ENCODE measurements at regions not wholly inside any gene's neighbourhood (a gene's known extent, or its start where the extent isn't known, plus 50 kb on each side); places are given as distances from the start of the nearest gene placed in this dataset.
"Not testable (repeated sequence)": the region's sequence is repeated elsewhere in the genome, so short reads cannot be mapped to it uniquely, and the experiment has no call there.

GRCh38 chrX:150273575-150274294 is 89.4 kb upstream of the MAMLD1 start:
- H3K4me3 Mint-ChIP-seq; intact Hi-C loops (cut with micrococcal nuclease); H3K9me3 Mint-ChIP-seq; H3K27me3 Mint-ChIP-seq (ENCODE audit: low read depth); H3K27ac Mint-ChIP-seq; DNase-seq; H3K36me3 Mint-ChIP-seq (ENCODE audit: low read depth); H3K4me1 Mint-ChIP-seq (ENCODE audit: low read depth); CTCF ChIA-PET: not testable (repeated sequence)

- intact Hi-C loops (cut with micrococcal nuclease), result no loop called here
- Mint-ChIP-seq H3K27me3 (ENCODE audit: low read depth) (no peaks in the 10 kb centered on the region), H3K36me3 (ENCODE audit: low read depth) (no peaks in the 10 kb centered on the region), H3K4me1 (ENCODE audit: low read depth) (no peaks in the 10 kb centered on the region), H3K4me3 (no peak overlapping the region), H3K27ac (no peak overlapping the region), H3K9me3 (no peaks in the 10 kb centered on the region)
- CTCF ChIA-PET, result no interaction called here
- DNase-seq, result no peak
These were observed 80.2 kb upstream of the MAMLD1 start for GRCh38 chrX:150282953-150283352.

GRCh38 chrX:150291014-150291413 is 72.1 kb upstream of the MAMLD1 start:
- no peaks in the 10 kb centered on the region for H3K36me3 Mint-ChIP-seq (ENCODE audit: low read depth)
- no peaks in the 10 kb centered on the region for H3K27me3 Mint-ChIP-seq (ENCODE audit: low read depth)
- CTCF ChIA-PET, result no interaction called here
- H3K27ac Mint-ChIP-seq, result no peak overlapping the region
- no peak for DNase-seq
- intact Hi-C loops (cut with micrococcal nuclease), result no loop called here
- H3K4me1 Mint-ChIP-seq (ENCODE audit: low read depth), result no peaks in the 10 kb centered on the region
- H3K9me3 Mint-ChIP-seq, result no peaks in the 10 kb centered on the region
- no peak overlapping the region for H3K4me3 Mint-ChIP-seq

GRCh38 chrX:150293311-150294013 is 69.7 kb upstream of the MAMLD1 start:
- Mint-ChIP-seq H3K27me3 (ENCODE audit: low read depth) (no peaks in the 10 kb centered on the region), H3K27ac (no peak overlapping the region), H3K4me1 (ENCODE audit: low read depth) (no peaks in the 10 kb centered on the region), H3K36me3 (ENCODE audit: low read depth) (no peaks in the 10 kb centered on the region), H3K4me3 (no peak overlapping the region), H3K9me3 (no peaks in the 10 kb centered on the region)
- CTCF ChIA-PET, result no interaction called here
- intact Hi-C loops (cut with micrococcal nuclease), result no loop called here
- no peak for DNase-seq

- no peak overlapping the region for H3K4me3 Mint-ChIP-seq
These were observed 64.1 kb upstream of the MAMLD1 start for GRCh38 chrX:150298841-150299551.

GRCh38 chrX:150299579-150299978 is 63.5 kb upstream of the MAMLD1 start:
- H3K27me3 Mint-ChIP-seq (ENCODE audit: low read depth), result no peaks in the 10 kb centered on the region

More at GRCh38 chrX:150298841-150299551, 64.1 kb upstream of the MAMLD1 start:
- H3K4me1 Mint-ChIP-seq (ENCODE audit: low read depth), result no peaks in the 10 kb centered on the region
- H3K36me3 Mint-ChIP-seq (ENCODE audit: low read depth), result no peaks in the 10 kb centered on the region
- CTCF ChIA-PET, result no interaction called here
- no peak overlapping the region for H3K27ac Mint-ChIP-seq
- DNase-seq, result no peak
- intact Hi-C loops (cut with micrococcal nuclease), result no loop called here
- H3K9me3 Mint-ChIP-seq, result no peaks in the 10 kb centered on the region
- no peaks in the 10 kb centered on the region for H3K27me3 Mint-ChIP-seq (ENCODE audit: low read depth)

GRCh38 chrX:150303386-150304097 is 59.6 kb upstream of the MAMLD1 start:
- no peaks in the 10 kb centered on the region for H3K9me3 Mint-ChIP-seq
- no peaks in the 10 kb centered on the region for H3K27me3 Mint-ChIP-seq (ENCODE audit: low read depth)
- no peaks in the 10 kb centered on the region for H3K36me3 Mint-ChIP-seq (ENCODE audit: low read depth)
- DNase-seq, result no peak
- no peak overlapping the region for H3K27ac Mint-ChIP-seq
- intact Hi-C loops (cut with micrococcal nuclease), result no loop called here
- H3K4me1 Mint-ChIP-seq (ENCODE audit: low read depth), result no peaks in the 10 kb centered on the region
- CTCF ChIA-PET, result no interaction called here
- H3K4me3 Mint-ChIP-seq, result no peak overlapping the region

More at GRCh38 chrX:150299579-150299978, 63.5 kb upstream of the MAMLD1 start:
- CTCF ChIA-PET, result no interaction called here
- no peak for DNase-seq
- H3K27ac Mint-ChIP-seq, result no peak overlapping the region
- H3K9me3 Mint-ChIP-seq, result no peaks in the 10 kb centered on the region
- H3K36me3 Mint-ChIP-seq (ENCODE audit: low read depth), result no peaks in the 10 kb centered on the region
- no peaks in the 10 kb centered on the region for H3K4me1 Mint-ChIP-seq (ENCODE audit: low read depth)
- intact Hi-C loops (cut with micrococcal nuclease), result no loop called here
- no peak overlapping the region for H3K4me3 Mint-ChIP-seq

GRCh38 chrX:150306002-150306401 is 57.1 kb upstream of the MAMLD1 start:
- no peaks in the 10 kb centered on the region for H3K27me3 Mint-ChIP-seq (ENCODE audit: low read depth)

GRCh38 chrX:150308041-150308440 is 55.1 kb upstream of the MAMLD1 start:
- H3K27ac Mint-ChIP-seq, result no peak overlapping the region
- DNase-seq, result no peak
- CTCF ChIA-PET, result no interaction called here
- H3K9me3 Mint-ChIP-seq, result no peaks in the 10 kb centered on the region
- H3K4me3 Mint-ChIP-seq, result no peak overlapping the region
- intact Hi-C loops (cut with micrococcal nuclease), result no loop called here
- no peaks in the 10 kb centered on the region for H3K4me1 Mint-ChIP-seq (ENCODE audit: low read depth)
- H3K36me3 Mint-ChIP-seq (ENCODE audit: low read depth), result no peaks in the 10 kb centered on the region
- H3K27me3 Mint-ChIP-seq (ENCODE audit: low read depth), result no peaks in the 10 kb centered on the region

More at GRCh38 chrX:150306002-150306401, 57.1 kb upstream of the MAMLD1 start:
- DNase-seq, result no peak
- intact Hi-C loops (cut with micrococcal nuclease), result no loop called here
- Mint-ChIP-seq H3K9me3 (no peaks in the 10 kb centered on the region), H3K36me3 (ENCODE audit: low read depth) (no peaks in the 10 kb centered on the region), H3K4me1 (ENCODE audit: low read depth) (no peaks in the 10 kb centered on the region), H3K27ac (no peak overlapping the region), H3K4me3 (no peak overlapping the region)
- CTCF ChIA-PET, result no interaction called here

- Mint-ChIP-seq H3K36me3 (ENCODE audit: low read depth) (no peaks in the 10 kb centered on the region), H3K4me1 (ENCODE audit: low read depth) (no peaks in the 10 kb centered on the region)
- intact Hi-C loops (cut with micrococcal nuclease), result no loop called here
These were observed 54.5 kb upstream of the MAMLD1 start for GRCh38 chrX:150308532-150309157.

GRCh38 chrX:150310417-150310816 is 52.7 kb upstream of the MAMLD1 start:
- DNase-seq, result no peak
- intact Hi-C loops (cut with micrococcal nuclease), result no loop called here
- Mint-ChIP-seq H3K4me3 (no peak overlapping the region), H3K4me1 (ENCODE audit: low read depth) (no peaks in the 10 kb centered on the region), H3K9me3 (no peaks in the 10 kb centered on the region), H3K36me3 (ENCODE audit: low read depth) (no peaks in the 10 kb centered on the region), H3K27ac (no peak overlapping the region), H3K27me3 (ENCODE audit: low read depth) (no peaks in the 10 kb centered on the region)
- CTCF ChIA-PET, result no interaction called here

More at GRCh38 chrX:150308532-150309157, 54.5 kb upstream of the MAMLD1 start:
- no peak overlapping the region for H3K4me3 Mint-ChIP-seq
- CTCF ChIA-PET, result no interaction called here
- H3K9me3 Mint-ChIP-seq, result no peaks in the 10 kb centered on the region
- no peak overlapping the region for H3K27ac Mint-ChIP-seq
- DNase-seq, result no peak
- H3K27me3 Mint-ChIP-seq (ENCODE audit: low read depth), result no peaks in the 10 kb centered on the region

- intact Hi-C loops (cut with micrococcal nuclease), result no loop called here
- CTCF ChIA-PET, result interaction anchor here (0.7 kb wide), 1 partner anchor 75 kb away, joined by 3 read pairs; no protein-coding TSS in a partner anchor
- Mint-ChIP-seq H3K9me3 (no peaks in the 10 kb centered on the region), H3K4me1 (ENCODE audit: low read depth) (no peaks in the 10 kb centered on the region), H3K27ac (no peak overlapping the region), H3K36me3 (ENCODE audit: low read depth) (no peaks in the 10 kb centered on the region), H3K27me3 (ENCODE audit: low read depth) (no peaks in the 10 kb centered on the region), H3K4me3 (no peak overlapping the region)
- DNase-seq, result no peak
These were observed 52.2 kb upstream of the MAMLD1 start for GRCh38 chrX:150310881-150311280.
